Caki2 (cell line): ENCODE measurements at regions not wholly inside any gene's neighbourhood (a gene's known extent, or its start where the extent isn't known, plus 50 kb on each side); places are given as distances from the start of the nearest gene placed in this dataset.
"Not testable (repeated sequence)": the region's sequence is repeated elsewhere in the genome, so short reads cannot be mapped to it uniquely, and the experiment has no call there.

Experiments used
- DNase-seq: peaks from one replicate; pipeline ENCODE4 v3.0.0-alpha.2; 2015; ENCODE audit warnings: low read depth
- in situ Hi-C: cut with HindIII; loops from 2 replicates; pipeline ENCODE4 v1.10.0; 2016; ENCODE audit warnings: low sequenced_read_pairs, low pct_unique_long_range_greater_than_20kb, mixed read lengths

- in situ Hi-C loops, result no loop called here
- no peak for DNase-seq
These were observed 64.1 kb upstream of the ZNF217 start for GRCh38 chr20:53657732-53658131.

DNA sequence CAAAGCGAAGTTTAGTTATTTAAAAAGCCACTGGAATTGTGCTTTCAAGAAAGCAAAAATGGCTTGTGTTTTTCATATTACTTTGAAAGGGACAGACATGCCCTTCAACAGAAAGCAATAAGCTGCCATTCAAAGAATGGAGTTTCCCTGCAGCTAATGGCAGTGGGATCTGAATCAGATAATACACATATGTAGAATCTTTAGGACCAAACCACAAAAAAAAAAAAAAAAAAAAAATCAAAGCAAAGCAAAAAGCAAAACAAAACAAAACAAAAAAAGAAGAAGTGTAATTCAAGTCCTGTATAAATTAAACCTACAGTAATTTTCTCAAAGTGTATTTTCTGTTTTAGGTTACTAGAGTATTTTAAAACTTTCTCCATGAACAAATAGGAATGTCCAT is 63.6 kb upstream of the ZNF217 start:
- DNase-seq, result no peak
- in situ Hi-C loops, result no loop called here

GRCh38 chr20:53656293-53657202 is 62.9 kb upstream of the ZNF217 start:
- in situ Hi-C loops, result no loop called here
- no peak for DNase-seq

DNA sequence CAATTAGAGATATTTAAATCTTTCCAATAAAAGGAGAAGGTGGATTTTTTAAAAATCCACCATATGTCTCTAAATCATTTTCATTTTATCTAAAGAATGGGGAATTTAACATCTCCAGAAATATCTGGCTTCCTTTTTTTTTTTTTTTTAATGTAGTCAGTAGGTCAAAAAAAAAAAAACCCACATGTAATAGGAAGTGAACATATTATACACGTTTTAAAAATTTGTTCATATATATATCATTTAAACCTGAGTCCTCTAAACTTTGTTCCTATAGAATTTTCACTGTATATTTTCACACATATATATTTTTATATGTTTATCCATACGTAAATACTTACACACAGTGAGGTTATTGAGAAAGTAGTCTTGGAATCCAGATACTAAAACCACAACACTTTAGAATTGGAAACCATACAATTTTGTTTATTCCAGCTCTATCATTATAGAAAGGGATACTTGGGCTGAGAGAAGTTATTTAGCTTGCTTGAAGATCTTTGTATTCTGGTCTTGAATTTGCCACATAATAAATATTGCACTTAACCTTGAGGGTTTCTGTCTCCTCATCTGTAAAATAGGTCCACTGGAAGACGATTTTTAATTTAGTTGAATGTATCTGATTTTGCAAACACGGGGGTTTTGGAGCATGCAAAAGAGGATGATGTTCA is 62.1 kb upstream of the ZNF217 start:
- DNase-seq, result no peak
- in situ Hi-C loops, result no loop called here

- in situ Hi-C loops, result no loop called here
- no peak for DNase-seq
These were observed 61.4 kb upstream of the ZNF217 start for GRCh38 chr20:53654932-53655624.

GRCh38 chr20:53654521-53654920 is 60.9 kb upstream of the ZNF217 start:
- in situ Hi-C loops, DNase-seq: not testable (repeated sequence)

- in situ Hi-C loops, result no loop called here
- no peak for DNase-seq
These were observed 59.3 kb upstream of the ZNF217 start for GRCh38 chr20:53652859-53653517.

GRCh38 chr20:53652090-53652858 is 58.6 kb upstream of the ZNF217 start:
- DNase-seq, result no peak
- in situ Hi-C loops, result no loop called here

DNA sequence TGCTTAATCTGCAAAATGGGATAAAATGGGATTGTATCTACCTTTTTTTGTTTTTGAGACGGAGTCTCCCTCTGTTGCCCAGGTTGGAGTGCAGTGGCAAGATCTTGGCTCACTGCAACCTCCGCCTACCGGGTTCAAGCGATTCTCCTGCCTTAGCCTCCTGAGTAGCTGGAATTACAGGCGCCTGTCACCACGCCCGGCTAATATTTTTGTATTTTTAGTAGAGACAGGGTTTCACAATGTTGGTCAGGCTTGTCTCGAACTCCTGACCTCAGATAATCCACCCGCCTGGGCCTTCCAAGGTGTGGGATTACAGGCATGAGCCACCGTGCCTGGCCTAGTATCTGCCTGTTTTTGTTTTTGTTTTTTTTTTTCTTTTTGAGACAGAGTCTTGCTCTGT is 55.9 kb upstream of the ZNF217 start:
- in situ Hi-C loops, DNase-seq: not testable (repeated sequence)

- no peak for DNase-seq
- in situ Hi-C loops, result no loop called here
These were observed 53.7 kb upstream of the ZNF217 start for GRCh38 chr20:53647286-53647821.

DNA sequence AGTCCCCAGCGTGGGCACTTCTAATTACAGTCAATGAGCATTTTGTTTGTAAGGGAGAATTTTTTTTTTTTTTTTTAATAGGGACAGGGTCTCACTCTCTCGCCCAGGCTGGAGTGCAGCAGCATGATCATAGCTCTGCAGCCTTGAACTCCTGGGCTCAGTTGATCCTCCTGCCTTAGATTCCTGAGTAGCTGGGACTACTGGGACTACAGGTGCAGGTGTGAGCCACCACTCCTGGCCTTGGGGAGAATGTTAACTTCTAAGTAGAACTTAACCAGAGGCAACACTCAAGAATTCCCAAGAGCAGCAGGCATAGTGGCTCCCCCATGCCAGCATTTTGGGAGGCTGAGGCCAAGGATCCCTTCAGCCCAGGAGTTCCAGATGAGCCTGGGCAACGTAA is 52.9 kb upstream of the ZNF217 start:
- in situ Hi-C loops, result no loop called here
- no peak for DNase-seq

DNA sequence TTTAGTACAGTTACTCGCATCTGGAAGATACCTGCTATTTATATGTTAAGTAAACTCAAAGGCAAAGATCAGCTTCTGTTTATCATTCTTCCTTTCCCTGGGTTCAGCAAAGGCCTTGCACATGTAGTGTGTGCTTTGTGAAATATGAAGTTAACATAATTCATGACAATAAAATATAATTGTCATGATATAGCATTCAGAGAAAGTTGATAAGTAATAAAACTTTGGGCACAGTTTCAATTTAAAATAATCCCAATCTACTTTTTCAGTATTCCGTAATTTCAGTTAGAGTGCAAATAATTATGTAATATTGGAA is 51.9 kb upstream of the ZNF217 start:
- in situ Hi-C loops, result no loop called here
- no peak for DNase-seq

- in situ Hi-C loops, DNase-seq: not testable (repeated sequence)
These were observed 50.5 kb upstream of the ZNF217 start for GRCh38 chr20:53644108-53644507.
